AG04450 (cell line): ENCODE measurements at regions not wholly inside any gene's neighbourhood (a gene's known extent, or its start where the extent isn't known, plus 50 kb on each side); places are given as distances from the start of the nearest gene placed in this dataset. TPM values are rescaled to one million over a fixed set of nuclear protein-coding genes. Genes with fewer than 3 reads are reported as not detected.

ENCODE experiments used
- CTCF ChIA-PET: fragments of 300-600, 350-600 bp; formaldehyde crosslinking; extraction: SDS; loops from one replicate; lab custom pipeline; 2022; ENCODE audit warnings: antibody characterized with exemption, inconsistent platforms; lab: Charles Lee
- POLR2A ChIA-PET: fragments of 350-600 bp; formaldehyde crosslinking; extraction: SDS; loops from one replicate; lab custom pipeline; 2021; ENCODE audit warnings: antibody characterized with exemption, inconsistent platforms; lab: Yijun Ruan, JAX
- DNase-seq: peaks from one replicate; pipeline ENCODE4 v3.0.0-alpha.2; 2011; ENCODE audit warnings: low read depth, low spot score
- H3K27ac ChIP-seq: one replicate; pipeline ENCODE4 v1.5.1; 2012; ENCODE audit warnings: low read depth, low read length, control low read depth
- H3K27me3 ChIP-seq: one replicate; pipeline ENCODE4 v1.6.0; 2012; ENCODE audit warnings: low read length; ENCODE audit not compliant: control insufficient read depth, insufficient read depth
- H3K4me3 ChIP-seq: 2 replicates; pipeline ENCODE4 v1.5.1; 2011; ENCODE audit warnings: mild to moderate bottlenecking, low read depth, low read length, control low read depth
- H3K9me3 ChIP-seq: 2 replicates; pipeline ENCODE4 v1.5.1; 2012; ENCODE audit warnings: low read length; ENCODE audit not compliant: control insufficient read depth, insufficient read depth
- small RNA-seq: library from RNA; depleted of rRNA; stranded (forward); fragments of <200 nt; gene quantifications from one replicate; pipeline ENCODE3, GENCODE V24; 2012; ENCODE audit warnings: low read depth; ENCODE audit not compliant: insufficient read length
- TF ChIP-seq, protein P1 (sequence below): IDR thresholded peaks from 2 replicates; pipeline ENCODE4 v1.5.1; 2011; ENCODE audit warnings: low read depth, low read length, control low read depth, inconsistent platforms

DNA sequence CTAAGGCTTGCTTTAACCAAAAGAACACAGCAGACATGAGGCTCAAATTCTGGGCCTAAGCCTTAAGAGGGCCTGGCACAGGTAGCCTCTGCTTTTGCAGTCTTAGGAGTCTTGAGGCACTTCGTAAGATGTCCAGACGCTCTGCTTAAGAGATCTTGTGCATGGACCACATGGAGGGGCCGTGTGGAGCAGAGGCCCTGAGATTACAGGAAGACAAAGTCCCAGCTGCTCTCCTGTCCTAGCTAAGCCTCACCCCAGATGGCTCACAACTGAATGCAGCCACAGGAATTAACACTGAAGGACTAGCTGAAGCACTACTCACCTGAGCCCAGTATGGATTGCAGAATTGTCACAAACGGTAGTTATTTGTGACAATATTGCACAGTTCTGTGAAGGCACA lies 446.0 kb downstream of the PDZRN4 start:
- Histone ChIP-seq H3K4me3 (no peak overlapping the region), H3K27me3 (no peaks in the 10 kb centered on the region), H3K27ac (no peak overlapping the region), H3K9me3 (no peaks in the 10 kb centered on the region)
- ChIA-PET CTCF (no interaction called here), POLR2A (no interaction called here)
- DNase-seq: no peak
- TF ChIP-seq, protein P1, sequence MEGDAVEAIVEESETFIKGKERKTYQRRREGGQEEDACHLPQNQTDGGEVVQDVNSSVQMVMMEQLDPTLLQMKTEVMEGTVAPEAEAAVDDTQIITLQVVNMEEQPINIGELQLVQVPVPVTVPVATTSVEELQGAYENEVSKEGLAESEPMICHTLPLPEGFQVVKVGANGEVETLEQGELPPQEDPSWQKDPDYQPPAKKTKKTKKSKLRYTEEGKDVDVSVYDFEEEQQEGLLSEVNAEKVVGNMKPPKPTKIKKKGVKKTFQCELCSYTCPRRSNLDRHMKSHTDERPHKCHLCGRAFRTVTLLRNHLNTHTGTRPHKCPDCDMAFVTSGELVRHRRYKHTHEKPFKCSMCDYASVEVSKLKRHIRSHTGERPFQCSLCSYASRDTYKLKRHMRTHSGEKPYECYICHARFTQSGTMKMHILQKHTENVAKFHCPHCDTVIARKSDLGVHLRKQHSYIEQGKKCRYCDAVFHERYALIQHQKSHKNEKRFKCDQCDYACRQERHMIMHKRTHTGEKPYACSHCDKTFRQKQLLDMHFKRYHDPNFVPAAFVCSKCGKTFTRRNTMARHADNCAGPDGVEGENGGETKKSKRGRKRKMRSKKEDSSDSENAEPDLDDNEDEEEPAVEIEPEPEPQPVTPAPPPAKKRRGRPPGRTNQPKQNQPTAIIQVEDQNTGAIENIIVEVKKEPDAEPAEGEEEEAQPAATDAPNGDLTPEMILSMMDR: no peak

DNA sequence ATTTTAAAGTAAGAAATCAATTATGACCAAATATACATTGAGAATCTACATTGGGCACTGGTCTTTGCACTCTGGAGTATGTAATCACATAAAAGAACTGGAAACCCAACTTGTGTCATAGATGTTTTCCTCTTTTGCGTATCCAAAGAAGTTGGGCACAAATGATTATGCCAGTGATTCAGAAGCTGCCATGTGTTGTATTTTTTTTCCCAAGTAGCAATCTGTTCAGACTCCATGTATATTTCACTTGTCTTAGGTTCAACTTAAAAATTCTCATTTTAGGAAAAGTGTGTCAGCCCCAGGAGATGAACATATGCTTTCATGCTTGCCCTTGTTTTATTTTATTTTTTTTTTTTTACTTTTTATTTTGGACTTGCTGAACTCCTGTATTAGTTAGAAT lies 441.5 kb downstream of the PDZRN4 start:
- Histone ChIP-seq H3K27ac (no peak overlapping the region), H3K9me3 (no peaks in the 10 kb centered on the region), H3K27me3 (no peaks in the 10 kb centered on the region), H3K4me3 (no peak overlapping the region)
- DNase-seq: no peak
- POLR2A ChIA-PET: no interaction called here
- TF ChIP-seq, protein P1: no peak
- CTCF ChIA-PET: no interaction called here

DNA sequence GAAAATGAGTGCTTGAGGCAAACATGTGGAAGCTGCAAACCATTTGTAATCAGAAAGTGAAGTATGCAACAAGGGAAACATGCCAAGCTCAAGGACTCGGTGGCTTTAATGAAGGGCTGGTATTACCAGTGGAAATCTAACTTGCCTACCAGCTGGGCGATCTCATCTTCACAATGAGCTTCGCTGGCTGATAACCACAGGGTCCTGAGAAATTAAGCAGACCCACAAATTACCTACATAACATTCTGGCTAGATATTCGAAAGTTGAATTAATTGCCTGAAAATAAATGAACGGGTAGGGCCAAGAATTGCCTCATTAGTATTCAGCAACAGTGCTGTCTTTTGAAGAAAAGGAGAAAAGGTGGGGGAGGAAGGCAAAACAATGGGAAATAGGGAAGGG lies 439.4 kb downstream of the PDZRN4 start:
- Histone ChIP-seq H3K4me3 (no peak overlapping the region), H3K27me3 (no peaks in the 10 kb centered on the region), H3K27ac (no peak overlapping the region), H3K9me3 (no peaks in the 10 kb centered on the region)
- POLR2A ChIA-PET: no interaction called here
- CTCF ChIA-PET: no interaction called here
- DNase-seq: no peak
- TF ChIP-seq, protein P1: no peak

DNA sequence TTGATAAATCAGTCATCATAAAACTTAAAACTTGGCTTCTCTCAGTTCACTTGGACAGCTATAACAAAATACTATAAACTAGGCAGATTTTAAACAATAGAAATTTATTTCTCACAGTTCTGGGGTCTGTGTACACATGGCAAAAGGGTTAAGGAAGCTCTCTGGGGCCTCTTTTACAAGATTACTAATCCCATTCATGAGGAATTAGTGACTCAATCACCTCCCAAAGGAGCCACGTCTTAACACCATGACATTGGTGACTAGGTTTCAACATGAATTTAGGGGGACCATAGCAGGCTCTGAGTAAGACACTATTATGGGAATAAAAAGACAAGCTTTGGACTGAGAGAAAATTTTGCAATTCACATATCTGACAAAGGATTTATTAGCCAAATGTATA lies 436.5 kb downstream of the PDZRN4 start:
- Histone ChIP-seq H3K27me3 (no peaks in the 10 kb centered on the region), H3K27ac (no peak overlapping the region), H3K4me3 (no peak overlapping the region), H3K9me3 (no peaks in the 10 kb centered on the region)
- POLR2A ChIA-PET: no interaction called here
- no peak for DNase-seq
- CTCF ChIA-PET: no interaction called here
- TF ChIP-seq, protein P1: no peak

Small RNA genes lying in the stretch of these regions (small RNA-seq; reads per million reads assigned to genes)
- not detected for gene RNA5SP360
